SK-N-SH (cell line): ENCODE measurements at regions not wholly inside any gene's neighbourhood (a gene's known extent, or its start where the extent isn't known, plus 50 kb on each side); places are given as distances from the start of the nearest gene placed in this dataset.

Source experiments
- CTCF ChIA-PET: fragments of 300-600, 350-600 bp; formaldehyde crosslinking; extraction: SDS; loops from one replicate; lab custom pipeline; 2021; lab: Yijun Ruan, JAX
- POLR2A ChIA-PET: fragments of 350-600 bp; sonication (Branson Sonifier 250); formaldehyde crosslinking; extraction: SDS; loops from one replicate; lab custom pipeline; 2020; ENCODE audit warnings: antibody characterized with exemption, inconsistent platforms; lab: Yijun Ruan, JAX
- DNase-seq: peaks from one replicate; pipeline ENCODE4 v3.0.0; 2012
- H2AFZ ChIP-seq: fragments of 200-600 bp; sonication (generic); 2 replicates; pipeline ENCODE4 v1.8.1; 2016; ENCODE audit warnings: antibody characterized with exemption, mild to moderate bottlenecking, low read depth
- H3F3A ChIP-seq: fragments of 200-600 bp; sonication (generic); replicated peaks from 2 replicates; pipeline ENCODE3; 2016; ENCODE audit warnings: antibody characterized with exemption, mild to moderate bottlenecking; ENCODE audit not compliant: insufficient read depth
- H3K27ac ChIP-seq, 2 experiments: fragments of 200-500 bp in 1 of 2; fragments of 200-600 bp in 1 of 2; sonication (Bioruptor generic) in 1 of 2; sonication (generic), shearing (Covaris generic) in 1 of 2; 2 replicates each; pipeline versions ENCODE4 v1.5.1 to v1.6.1; 2014 to 2016; ENCODE audit warnings: low read depth in 2 of 2, inconsistent platforms in 1 of 2, low read length in 1 of 2, mild to moderate bottlenecking in 1 of 2, mixed read lengths in 1 of 2
- H3K27me3 ChIP-seq: fragments of 200-600 bp; sonication (generic), shearing (Covaris generic); 2 replicates; pipeline ENCODE4 v1.6.1; 2016; ENCODE audit warnings: mixed run types; ENCODE audit not compliant: insufficient read depth
- H3K36me3 ChIP-seq, 2 experiments: fragments of 200-500 bp in 1 of 2; fragments of 200-600 bp in 1 of 2; sonication (Bioruptor generic) in 1 of 2; sonication (generic) in 1 of 2; replicated peaks in 1 of 2; 2 replicates each; pipeline versions ENCODE3 to v1.5.1; 2014 to 2016; ENCODE audit warnings: low read length in 1 of 2, mild to moderate bottlenecking in 1 of 2; ENCODE audit not compliant: insufficient read depth in 2 of 2, control insufficient read depth in 1 of 2
- H3K4me1 ChIP-seq, 2 experiments: fragments of 200-500 bp in 1 of 2; fragments of 200-600 bp in 1 of 2; sonication (Bioruptor generic) in 1 of 2; sonication (generic), shearing (Covaris generic) in 1 of 2; 2 replicates each; pipeline versions ENCODE4 v1.5.1 to v1.6.1; 2014 to 2016; ENCODE audit warnings: low read depth in 1 of 2, low read length in 1 of 2, mixed run types in 1 of 2; ENCODE audit not compliant: insufficient read depth in 2 of 2, control insufficient read depth in 1 of 2
- H3K4me2 ChIP-seq: fragments of 200-600 bp; sonication (generic), shearing (Covaris generic); 2 replicates; pipeline ENCODE4 v1.6.1; 2017; ENCODE audit warnings: mixed run types
- H3K4me3 ChIP-seq, 2 experiments: fragments of 200-500 bp in 1 of 2; fragments of 200-600 bp in 1 of 2; sonication (Bioruptor generic) in 1 of 2; sonication (generic), shearing (Covaris generic) in 1 of 2; 2 replicates each; pipeline versions ENCODE4 v1.5.1 to v1.8.1; 2014 to 2016; ENCODE audit warnings: low read depth in 2 of 2, inconsistent platforms in 1 of 2, low read length in 1 of 2, mild to moderate bottlenecking in 1 of 2, mixed read lengths in 1 of 2, moderate library complexity in 1 of 2
- H3K79me2 ChIP-seq: fragments of 200-600 bp; sonication (generic); 2 replicates; pipeline ENCODE4 v1.8.1; 2017; ENCODE audit warnings: mild to moderate bottlenecking; ENCODE audit not compliant: insufficient read depth
- H3K9ac ChIP-seq: fragments of 200-600 bp; sonication (generic); 2 replicates; pipeline ENCODE4 v1.6.1; 2017; ENCODE audit warnings: mixed run types
- H3K9me2 ChIP-seq: fragments of 200-600 bp; sonication (generic); 2 replicates; pipeline ENCODE4 v1.6.1; 2017; ENCODE audit warnings: mixed run types
- H3K9me3 ChIP-seq: fragments of 200-600 bp; sonication (generic); 2 replicates; pipeline ENCODE4 v1.6.1; 2017; ENCODE audit warnings: mixed run types, mild to moderate bottlenecking, moderate library complexity
- H4K20me1 ChIP-seq: fragments of 200-600 bp; sonication (generic); 2 replicates; pipeline ENCODE4 v1.6.1; 2017; ENCODE audit warnings: mild to moderate bottlenecking, mixed run types; ENCODE audit not compliant: insufficient read depth
- ELF1 ChIP-seq: IDR thresholded peaks from 2 replicates; pipeline ENCODE4 v1.4.0; 2012
- EZH2phosphoT487 ChIP-seq: fragments of 200-600 bp; sonication (generic); IDR thresholded peaks from 2 replicates; pipeline ENCODE4 v1.6.1; 2017; ENCODE audit warnings: low read depth, mixed run types, mild to moderate bottlenecking, antibody characterized with exemption, moderate library complexity, borderline replicate concordance
- FOXJ3 ChIP-seq: sonication (generic); formaldehyde crosslinking; IDR thresholded peaks from 2 replicates; pipeline ENCODE4 v1.5.1; 2020; ENCODE audit warnings: mild to moderate bottlenecking, missing genetic modification reagents
- GABPA ChIP-seq: IDR thresholded peaks from 2 replicates; pipeline ENCODE4 v1.4.0; 2012; ENCODE audit warnings: low read depth, mild to moderate bottlenecking
- MEF2A ChIP-seq: IDR thresholded peaks from 2 replicates; pipeline ENCODE4 v1.4.0; 2012; ENCODE audit warnings: low read depth, borderline replicate concordance
- MXI1 ChIP-seq: IDR thresholded peaks from 2 replicates; pipeline ENCODE4 v1.6.1; 2012; ENCODE audit warnings: mild to moderate bottlenecking, low read depth, low read length, improper control_type of control experiment
- PBX3 ChIP-seq: IDR thresholded peaks from 2 replicates; pipeline ENCODE4; 2012
- RAD21 ChIP-seq: IDR thresholded peaks from 2 replicates; pipeline ENCODE4 v1.6.1; 2012; ENCODE audit warnings: mild to moderate bottlenecking, low read length
- REST ChIP-seq: IDR thresholded peaks from 2 replicates; pipeline ENCODE4 v1.6.1; 2012; ENCODE audit warnings: mild to moderate bottlenecking, low read depth, low read length, moderate library complexity
- RXRA ChIP-seq: IDR thresholded peaks from 2 replicates; pipeline ENCODE4 v1.4.0; 2012; ENCODE audit warnings: low read depth, mild to moderate bottlenecking, borderline replicate concordance
- SMC3 ChIP-seq: IDR thresholded peaks from 2 replicates; pipeline ENCODE4 v1.6.1; 2012; ENCODE audit warnings: low read depth, low read length, improper control_type of control experiment
- TAF1 ChIP-seq: IDR thresholded peaks from 2 replicates; pipeline ENCODE4 v1.6.1; 2012; ENCODE audit warnings: low read depth, mild to moderate bottlenecking, low read length, moderate library complexity, borderline replicate concordance
- TEAD4 ChIP-seq: IDR thresholded peaks from 2 replicates; pipeline ENCODE4 v1.4.0; 2012; ENCODE audit warnings: mild to moderate bottlenecking, borderline replicate concordance; ENCODE audit not compliant: insufficient read depth
- WGBS: methylation state at CpG from one replicate; pipeline ENCODE4 v1.1.6; 2017; ENCODE audit warnings: low lambda C conversion rate; 5-methylcytosine and 5-hydroxymethylcytosine counted together
- TF ChIP-seq, protein P1 (sequence below): fragments of 200-600 bp; sonication (generic); IDR thresholded peaks from 2 replicates; pipeline ENCODE4 v1.6.1; 2017; ENCODE audit warnings: antibody characterized with exemption, mild to moderate bottlenecking, moderate library complexity
- TF ChIP-seq, protein P2 (sequence below): IDR thresholded peaks from 2 replicates; pipeline ENCODE4 v1.4.0; 2012; ENCODE audit warnings: low read depth

DNA sequence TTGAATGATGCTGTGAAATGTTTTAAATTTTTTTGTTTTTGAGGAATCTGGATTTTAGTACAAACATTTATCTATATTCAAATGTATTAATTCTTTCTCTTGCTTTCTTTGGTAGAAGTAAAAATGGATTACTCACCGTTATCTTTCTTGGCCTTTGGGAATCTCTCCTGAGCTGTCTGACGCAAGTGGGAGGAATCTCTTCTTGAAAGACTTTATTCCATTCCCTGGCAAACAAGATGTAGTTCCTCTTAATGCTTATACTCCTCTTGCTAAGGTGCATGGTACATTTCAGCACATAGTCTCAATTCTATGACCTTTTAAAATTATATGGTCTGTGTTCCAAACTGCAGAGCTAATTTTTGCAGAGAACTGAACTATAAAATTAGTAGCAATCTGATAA is 246.2 kb upstream of the SLC10A2 start:
- ChIA-PET CTCF (no interaction called here), POLR2A (no interaction called here)
- no peaks in the 10 kb centered on the region for H4K20me1 ChIP-seq
- no peaks in the 10 kb centered on the region; the same call in 1 of the 2 replicates for H3K9me2 ChIP-seq
- H2AFZ ChIP-seq = no peak overlapping the region
- H3K36me3 ChIP-seq = no peaks in the 10 kb centered on the region
- no peak for DNase-seq
- H3K4me2 ChIP-seq = no peak overlapping the region
- TF ChIP-seq RXRA = no peak
- TF ChIP-seq, protein P1, sequence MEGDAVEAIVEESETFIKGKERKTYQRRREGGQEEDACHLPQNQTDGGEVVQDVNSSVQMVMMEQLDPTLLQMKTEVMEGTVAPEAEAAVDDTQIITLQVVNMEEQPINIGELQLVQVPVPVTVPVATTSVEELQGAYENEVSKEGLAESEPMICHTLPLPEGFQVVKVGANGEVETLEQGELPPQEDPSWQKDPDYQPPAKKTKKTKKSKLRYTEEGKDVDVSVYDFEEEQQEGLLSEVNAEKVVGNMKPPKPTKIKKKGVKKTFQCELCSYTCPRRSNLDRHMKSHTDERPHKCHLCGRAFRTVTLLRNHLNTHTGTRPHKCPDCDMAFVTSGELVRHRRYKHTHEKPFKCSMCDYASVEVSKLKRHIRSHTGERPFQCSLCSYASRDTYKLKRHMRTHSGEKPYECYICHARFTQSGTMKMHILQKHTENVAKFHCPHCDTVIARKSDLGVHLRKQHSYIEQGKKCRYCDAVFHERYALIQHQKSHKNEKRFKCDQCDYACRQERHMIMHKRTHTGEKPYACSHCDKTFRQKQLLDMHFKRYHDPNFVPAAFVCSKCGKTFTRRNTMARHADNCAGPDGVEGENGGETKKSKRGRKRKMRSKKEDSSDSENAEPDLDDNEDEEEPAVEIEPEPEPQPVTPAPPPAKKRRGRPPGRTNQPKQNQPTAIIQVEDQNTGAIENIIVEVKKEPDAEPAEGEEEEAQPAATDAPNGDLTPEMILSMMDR = no peak
- TF ChIP-seq, protein P2, sequence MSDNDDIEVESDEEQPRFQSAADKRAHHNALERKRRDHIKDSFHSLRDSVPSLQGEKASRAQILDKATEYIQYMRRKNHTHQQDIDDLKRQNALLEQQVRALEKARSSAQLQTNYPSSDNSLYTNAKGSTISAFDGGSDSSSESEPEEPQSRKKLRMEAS = no peak
- TF ChIP-seq EZH2phosphoT487 = no peak
- no peak for TF ChIP-seq GABPA
- TF ChIP-seq MXI1 = no peak
- no peak for TF ChIP-seq REST
- TF ChIP-seq FOXJ3 = no peak
- no peak for TF ChIP-seq MEF2A
- no peak for TF ChIP-seq SMC3
- no peak for TF ChIP-seq RAD21
- no peak for TF ChIP-seq TAF1
- TF ChIP-seq PBX3 = no peak
- TF ChIP-seq TEAD4 = no peak
- no peak for TF ChIP-seq ELF1
- H3K9ac ChIP-seq = no peak overlapping the region
- no peaks in the 10 kb centered on the region for H3F3A ChIP-seq
- H3K27me3 ChIP-seq = no peaks in the 10 kb centered on the region
- H3K79me2 ChIP-seq = no peaks in the 10 kb centered on the region
- 51% methylated on average over 2 of the region's 2 CpGs for WGBS
- H3K27ac ChIP-seq = no peak overlapping the region
- no peaks in the 10 kb centered on the region for H3K9me3 ChIP-seq
- H3K4me3 ChIP-seq = no peak overlapping the region
- no peaks in the 10 kb centered on the region for H3K4me1 ChIP-seq
